RWPE1 (cell line): ENCODE measurements at regions not wholly inside any gene's neighbourhood (a gene's known extent, or its start where the extent isn't known, plus 50 kb on each side); places are given as distances from the start of the nearest gene placed in this dataset.
A peak's percentile ranks its signal among the peaks of the same experiment; 100 is the strongest.

ENCODE experiments used
- CTCF ChIA-PET: fragments of 350-600 bp; sonication (Branson Sonifier 250); formaldehyde crosslinking; extraction: SDS; loops from one replicate; lab custom pipeline; 2021; lab: Yijun Ruan, JAX
- POLR2A ChIA-PET: fragments of 400-600 bp; formaldehyde crosslinking; extraction: SDS; loops from one replicate; lab custom pipeline; 2020; ENCODE audit warnings: antibody characterized with exemption; ENCODE audit not compliant: low non-redundant PET; lab: Yijun Ruan, JAX
- DNase-seq: peaks from one replicate; pipeline ENCODE4 v3.0.0; 2012; ENCODE audit warnings: low spot score
- H3K27ac ChIP-seq: fragments of 450-650 bp; 2 replicates; pipeline ENCODE4 v1.5.1; 2017
- CTCF ChIP-seq: fragments of 450-650 bp; conservative IDR thresholded peaks from 2 replicates; pipeline ENCODE4 v1.5.1; 2017; ENCODE audit warnings: low read depth, mild to moderate bottlenecking

GRCh38 chr3:159855599-159856346 is 132.9 kb upstream of the IL12A start:
- ChIA-PET CTCF (interaction anchor here (0.6 kb wide), 1 partner anchor 549 kb away, joined by 3 read pairs; no protein-coding TSS in a partner anchor), POLR2A (no interaction called here)
- no peak for DNase-seq
- no peak for TF ChIP-seq CTCF
- H3K27ac ChIP-seq = peak overlapping the region; percentile 26; the same call in 1 of the 2 replicates

GRCh38 chr3:159856590-159857104 is 132.0 kb upstream of the IL12A start:
- ChIA-PET POLR2A (no interaction called here), CTCF (no interaction called here)
- H3K27ac ChIP-seq = peak overlapping the region; percentile 26
- DNase-seq = no peak
- TF ChIP-seq CTCF = no peak

GRCh38 chr3:159857840-159858239 is 130.8 kb upstream of the IL12A start:
- no peak for TF ChIP-seq CTCF
- no peak overlapping the region for H3K27ac ChIP-seq
- ChIA-PET CTCF (no interaction called here), POLR2A (no interaction called here)
- DNase-seq = no peak

GRCh38 chr3:159858650-159859049 is 130.0 kb upstream of the IL12A start:
- CTCF ChIA-PET = no interaction called here
- DNase-seq = no peak
- no peak for TF ChIP-seq CTCF
- POLR2A ChIA-PET = no interaction called here
- H3K27ac ChIP-seq = no peak overlapping the region

- no peak for DNase-seq
- ChIA-PET CTCF (interaction anchor here (0.6 to 1.0 kb wide), 3 partner anchors 13 to 673 kb away, joined by 3 read pairs; partner anchors contain the start of gene SMC4), POLR2A (no interaction called here)
- no peak overlapping the region for H3K27ac ChIP-seq
- no peak for TF ChIP-seq CTCF
Observed at GRCh38 chr3:159859424-159859823, 129.2 kb upstream of the IL12A start.

GRCh38 chr3:159859836-159860235 is 128.8 kb upstream of the IL12A start:
- H3K27ac ChIP-seq = no peak overlapping the region
- ChIA-PET CTCF (interaction anchor here (0.6 to 1.0 kb wide), 2 partner anchors 13 to 673 kb away, joined by 3 read pairs; no protein-coding TSS in a partner anchor), POLR2A (no interaction called here)
- no peak for TF ChIP-seq CTCF
- no peak for DNase-seq
